ENCODE measurements at regions not wholly inside any gene's neighbourhood (a gene's known extent, or its start where the extent isn't known, plus 50 kb on each side); places are given as distances from the start of the nearest gene placed in this dataset.

- no peak for DNase-seq (ENCODE audit: low read depth)
- TF ChIP-seq, protein P1, sequence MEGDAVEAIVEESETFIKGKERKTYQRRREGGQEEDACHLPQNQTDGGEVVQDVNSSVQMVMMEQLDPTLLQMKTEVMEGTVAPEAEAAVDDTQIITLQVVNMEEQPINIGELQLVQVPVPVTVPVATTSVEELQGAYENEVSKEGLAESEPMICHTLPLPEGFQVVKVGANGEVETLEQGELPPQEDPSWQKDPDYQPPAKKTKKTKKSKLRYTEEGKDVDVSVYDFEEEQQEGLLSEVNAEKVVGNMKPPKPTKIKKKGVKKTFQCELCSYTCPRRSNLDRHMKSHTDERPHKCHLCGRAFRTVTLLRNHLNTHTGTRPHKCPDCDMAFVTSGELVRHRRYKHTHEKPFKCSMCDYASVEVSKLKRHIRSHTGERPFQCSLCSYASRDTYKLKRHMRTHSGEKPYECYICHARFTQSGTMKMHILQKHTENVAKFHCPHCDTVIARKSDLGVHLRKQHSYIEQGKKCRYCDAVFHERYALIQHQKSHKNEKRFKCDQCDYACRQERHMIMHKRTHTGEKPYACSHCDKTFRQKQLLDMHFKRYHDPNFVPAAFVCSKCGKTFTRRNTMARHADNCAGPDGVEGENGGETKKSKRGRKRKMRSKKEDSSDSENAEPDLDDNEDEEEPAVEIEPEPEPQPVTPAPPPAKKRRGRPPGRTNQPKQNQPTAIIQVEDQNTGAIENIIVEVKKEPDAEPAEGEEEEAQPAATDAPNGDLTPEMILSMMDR (IDR thresholded peaks at IDR 0.05; ENCODE audit: insufficient read depth, low read depth, low read length, missing control alignments), result no peak
- H3K4me3 ChIP-seq (ENCODE audit: low read length), result no peak overlapping the region
Measured at GRCh38 chr12:25327321-25327720, 76.6 kb upstream of the KRAS start.

DNA sequence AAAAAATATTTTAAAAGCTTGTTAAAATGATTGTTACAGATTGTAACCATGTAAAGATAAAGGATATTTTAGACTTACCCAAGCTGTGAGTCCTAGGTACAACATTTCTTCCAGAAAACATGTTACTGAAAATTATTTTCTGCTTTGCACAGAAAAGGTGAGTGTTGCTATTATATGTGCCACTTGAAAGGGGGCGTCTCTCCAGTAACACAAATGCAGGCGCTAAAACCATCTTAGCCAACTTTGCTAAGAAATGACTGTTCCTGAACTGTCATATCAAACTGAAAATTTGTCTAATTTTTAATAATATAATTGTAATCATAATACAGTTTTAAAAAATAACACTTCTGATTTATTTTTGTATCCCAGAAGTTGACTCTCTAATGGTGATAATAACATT is 75.6 kb upstream of the KRAS start:
- no peak overlapping the region for H3K4me3 ChIP-seq (ENCODE audit: low read length)
- TF ChIP-seq, protein P1 (IDR thresholded peaks at IDR 0.05; ENCODE audit: insufficient read depth, low read depth, low read length, missing control alignments), result no peak
- DNase-seq (ENCODE audit: low read depth), result no peak

GRCh38 chr12:25324861-25325260 is 74.1 kb upstream of the KRAS start:
- H3K4me3 ChIP-seq (ENCODE audit: low read length), result no peak overlapping the region
- TF ChIP-seq, protein P1 (IDR thresholded peaks at IDR 0.05; ENCODE audit: insufficient read depth, low read depth, low read length, missing control alignments), result no peak
- DNase-seq (ENCODE audit: low read depth), result no peak

GRCh38 chr12:25323581-25323982 is 72.9 kb upstream of the KRAS start:
- TF ChIP-seq, protein P1 (IDR thresholded peaks at IDR 0.05; ENCODE audit: insufficient read depth, low read depth, low read length, missing control alignments), result no peak
- no peak for DNase-seq (ENCODE audit: low read depth)
- no peak overlapping the region for H3K4me3 ChIP-seq (ENCODE audit: low read length)

- TF ChIP-seq, protein P1 (IDR thresholded peaks at IDR 0.05; ENCODE audit: insufficient read depth, low read depth, low read length, missing control alignments), result no peak
- DNase-seq (ENCODE audit: low read depth), result peak; percentile 38
- no peak overlapping the region for H3K4me3 ChIP-seq (ENCODE audit: low read length)
Measured at GRCh38 chr12:25322918-25323531, 72.3 kb upstream of the KRAS start.

GRCh38 chr12:25322351-25322750 is 71.6 kb upstream of the KRAS start:
- H3K4me3 ChIP-seq (ENCODE audit: low read length), result no peak overlapping the region
- DNase-seq (ENCODE audit: low read depth), result no peak
- TF ChIP-seq, protein P1 (IDR thresholded peaks at IDR 0.05; ENCODE audit: insufficient read depth, low read depth, low read length, missing control alignments), result no peak

DNA sequence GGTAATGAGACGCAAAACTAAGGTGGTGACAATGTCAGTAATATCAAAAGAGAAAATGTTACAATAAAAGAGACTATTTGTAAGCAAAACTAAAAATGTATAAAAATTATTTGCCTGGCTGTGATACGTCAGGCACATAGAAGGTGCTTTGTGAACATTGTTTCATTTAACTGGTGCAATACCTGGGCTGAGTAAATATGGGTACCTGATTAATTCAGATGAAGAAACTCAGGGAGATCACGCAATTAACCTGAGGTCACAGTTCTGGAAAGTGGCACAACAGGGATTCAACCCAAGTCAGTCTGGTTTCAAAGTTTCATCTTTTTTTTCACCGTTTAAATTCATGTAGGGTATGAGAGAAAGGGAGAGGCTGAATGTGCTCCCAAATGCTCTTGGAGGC is 71.0 kb upstream of the KRAS start:
- DNase-seq (ENCODE audit: low read depth), result no peak
- TF ChIP-seq, protein P1 (IDR thresholded peaks at IDR 0.05; ENCODE audit: insufficient read depth, low read depth, low read length, missing control alignments), result no peak
- H3K4me3 ChIP-seq (ENCODE audit: low read length), result no peak overlapping the region
